SU-DHL-6 (cell line): ENCODE measurements at regions not wholly inside any gene's neighbourhood (a gene's known extent, or its start where the extent isn't known, plus 50 kb on each side); places are given as distances from the start of the nearest gene placed in this dataset.

ENCODE experiments used
- CTCF ChIP-seq: fragments of 200-600 bp; sonication (generic); IDR thresholded peaks from one replicate; pipeline ENCODE4 v1.5.1; 2017; ENCODE audit warnings: antibody characterized with exemption, mild to moderate bottlenecking, low read length, moderate library complexity; ENCODE audit not compliant: insufficient read depth, poor library complexity, severe bottlenecking
- EZH2phosphoT487 ChIP-seq: fragments of 200-600 bp; sonication (generic), shearing (Covaris generic); conservative IDR thresholded peaks from 2 replicates; pipeline ENCODE4 v1.6.1; 2018; ENCODE audit warnings: mild to moderate bottlenecking, antibody characterized with exemption, low read length, moderate library complexity, mixed read lengths

GRCh38 chr14:80127466-80127865 lies 83.8 kb downstream of the DIO2 start:
- no peak for TF ChIP-seq CTCF
- TF ChIP-seq EZH2phosphoT487: no peak
